Fibroblast of skin of back (primary cell): ENCODE measurements at regions not wholly inside any gene's neighbourhood (a gene's known extent, or its start where the extent isn't known, plus 50 kb on each side); places are given as distances from the start of the nearest gene placed in this dataset.

ENCODE experiments used
- DNase-seq: peaks from one replicate; pipeline ENCODE4 v3.0.0-alpha.2; 2013

DNA sequence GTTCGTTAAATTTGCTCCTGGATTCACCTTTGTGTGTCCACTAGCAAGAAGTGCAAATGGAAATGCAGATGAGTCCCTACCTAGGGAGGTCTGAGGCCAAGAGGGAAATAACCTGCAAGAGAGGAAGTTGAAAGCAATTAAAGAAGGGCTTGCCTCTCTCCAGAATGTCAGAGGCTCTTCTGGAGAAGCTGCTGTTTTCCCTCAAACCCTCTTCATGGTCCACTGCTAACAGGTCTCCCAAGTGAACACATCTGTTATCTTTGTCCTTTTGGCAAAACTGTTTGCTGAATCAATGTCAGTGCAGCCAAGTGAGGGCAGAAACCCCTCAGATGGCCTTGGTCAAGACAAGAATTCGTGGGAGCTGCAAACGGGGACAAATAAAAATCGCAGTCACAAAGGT, 177.3 kb upstream of the PLXNA2 start:
- no peak for DNase-seq

DNA sequence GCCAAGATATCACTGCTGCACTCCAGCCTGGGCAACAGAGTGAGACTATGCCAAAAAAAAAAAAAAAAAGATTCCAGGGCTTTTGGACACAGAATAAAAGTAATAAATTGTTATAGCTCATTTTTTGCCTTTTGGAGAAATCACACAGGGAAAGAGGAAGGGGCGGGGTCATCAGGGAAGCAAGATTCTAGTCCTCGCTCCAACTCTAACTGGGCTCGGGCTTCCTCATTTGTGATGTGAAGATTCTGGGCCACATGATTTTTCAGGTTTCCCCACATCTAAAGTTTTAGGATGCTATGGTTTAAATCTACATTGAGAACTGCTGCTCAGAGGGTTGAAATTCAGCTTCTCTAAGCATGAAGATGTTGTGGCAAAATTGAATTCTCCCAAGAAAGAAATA, 179.3 kb upstream of the PLXNA2 start:
- no peak for DNase-seq

DNA sequence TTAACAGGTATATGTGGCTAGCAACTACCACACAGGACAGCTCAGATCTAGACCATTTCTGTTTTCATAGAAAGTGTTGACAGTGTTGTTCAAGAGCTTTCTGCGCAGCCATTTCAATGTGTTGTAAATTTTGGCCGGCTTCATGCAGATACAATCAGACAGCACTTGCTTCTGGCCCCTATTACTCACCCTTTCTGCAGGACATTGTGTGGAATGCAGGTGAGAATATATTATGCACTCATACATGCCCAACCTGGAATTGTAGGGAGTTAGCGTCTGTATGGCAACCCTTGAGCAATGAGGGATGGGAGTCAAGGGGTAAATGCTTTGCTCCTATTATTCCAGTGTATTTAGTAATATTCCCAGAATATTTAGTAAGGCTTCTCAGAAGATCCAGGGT, 180.9 kb upstream of the PLXNA2 start:
- no peak for DNase-seq

DNA sequence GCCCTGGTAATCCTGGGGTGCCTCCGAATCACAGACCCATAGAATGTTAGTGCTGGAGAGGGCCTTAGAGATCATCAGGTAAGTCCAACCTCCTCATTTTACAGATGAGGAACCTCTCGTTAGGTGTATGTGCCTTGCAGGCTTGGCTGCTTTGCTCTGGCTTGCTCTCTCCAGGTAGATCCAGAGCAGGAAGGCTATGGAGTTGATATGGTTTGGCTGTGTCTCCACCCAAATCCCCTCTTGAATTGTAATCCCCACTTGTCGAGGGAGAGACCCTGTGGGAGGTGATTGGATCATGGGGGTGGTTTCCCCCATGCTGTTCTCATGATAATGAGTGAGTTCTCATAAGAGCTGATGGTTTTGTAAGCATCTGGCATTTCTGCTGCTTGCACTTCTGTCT, 186.0 kb upstream of the PLXNA2 start:
- no peak for DNase-seq

DNA sequence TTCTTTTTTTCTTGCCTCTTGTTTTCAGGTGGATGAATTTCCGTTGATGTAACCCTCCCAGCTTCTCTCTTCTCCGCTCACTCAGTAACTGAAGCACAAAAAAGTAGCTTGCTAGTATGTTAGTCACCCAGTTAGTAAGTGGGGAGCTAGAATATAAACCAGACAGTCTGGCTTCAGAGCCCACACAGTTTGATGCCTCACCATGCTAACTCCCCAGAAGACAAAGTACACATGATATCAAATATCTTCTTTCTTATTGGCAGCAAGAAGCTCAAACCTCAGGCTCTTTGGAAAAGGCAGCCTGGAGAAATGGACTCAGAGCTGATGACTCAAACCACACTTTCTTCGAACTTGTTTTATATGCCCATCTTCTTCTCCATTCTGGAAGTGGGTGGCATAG, 187.5 kb upstream of the PLXNA2 start:
- peak; percentile 65 for DNase-seq

DNA sequence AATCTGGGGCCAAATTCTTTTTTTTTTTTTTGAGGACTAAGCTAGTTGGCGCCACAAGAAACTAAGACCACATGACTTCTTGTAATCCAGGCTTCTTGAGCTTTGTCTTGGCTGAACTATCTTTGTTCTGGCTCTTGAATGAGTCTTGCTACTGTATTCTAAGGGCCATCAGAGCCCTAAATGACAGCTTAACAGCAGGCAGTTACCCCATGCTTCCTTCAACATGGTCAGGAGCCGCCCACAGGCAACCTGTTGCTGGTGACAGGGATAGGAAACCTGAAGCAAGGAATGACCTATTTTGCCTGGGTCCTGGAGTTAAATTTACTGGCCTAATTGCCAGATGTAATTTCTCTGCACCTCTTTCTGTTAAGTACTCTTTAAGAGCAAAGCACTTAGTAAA, 188.2 kb upstream of the PLXNA2 start:
- DNase-seq: no peak

DNA sequence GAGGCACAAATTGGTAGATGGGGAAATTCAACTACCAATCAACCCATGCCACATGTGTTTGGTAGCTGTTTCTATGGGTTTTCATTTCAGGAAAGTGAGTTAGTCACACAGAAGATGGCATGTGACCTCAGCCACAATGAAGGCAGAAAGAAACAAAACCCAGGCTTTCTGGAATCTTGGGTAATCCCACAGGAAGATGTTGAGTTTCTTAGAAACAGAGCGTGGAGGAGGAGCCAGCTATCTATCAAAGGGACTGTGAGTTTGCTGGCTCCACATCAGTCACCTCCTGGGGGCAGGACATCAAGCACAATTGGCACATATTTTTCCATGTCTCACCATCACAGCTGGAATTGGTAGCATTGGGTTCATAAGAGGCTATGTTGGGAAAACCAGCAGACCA, 188.9 kb upstream of the PLXNA2 start:
- DNase-seq: peak; percentile 69

DNA sequence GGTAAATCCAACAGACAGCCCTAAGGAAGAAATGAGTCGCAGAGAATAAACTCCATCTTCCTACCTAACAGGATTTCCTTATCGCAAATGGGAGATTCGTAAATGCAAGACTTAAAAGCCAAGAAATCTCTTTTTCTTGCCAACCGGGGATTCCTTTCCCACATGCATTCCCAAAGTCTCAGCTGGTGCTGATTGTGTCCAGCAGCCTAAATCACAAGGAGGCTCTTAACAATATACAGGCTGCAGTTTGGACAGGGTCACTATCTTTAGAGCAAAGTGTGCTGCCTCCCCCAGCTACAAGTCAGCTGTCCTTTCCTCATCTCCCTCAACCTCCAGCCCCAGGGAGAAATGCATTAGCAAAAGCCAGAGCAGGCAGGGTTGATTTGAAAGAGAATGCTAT, 189.8 kb upstream of the PLXNA2 start:
- no peak for DNase-seq

DNA sequence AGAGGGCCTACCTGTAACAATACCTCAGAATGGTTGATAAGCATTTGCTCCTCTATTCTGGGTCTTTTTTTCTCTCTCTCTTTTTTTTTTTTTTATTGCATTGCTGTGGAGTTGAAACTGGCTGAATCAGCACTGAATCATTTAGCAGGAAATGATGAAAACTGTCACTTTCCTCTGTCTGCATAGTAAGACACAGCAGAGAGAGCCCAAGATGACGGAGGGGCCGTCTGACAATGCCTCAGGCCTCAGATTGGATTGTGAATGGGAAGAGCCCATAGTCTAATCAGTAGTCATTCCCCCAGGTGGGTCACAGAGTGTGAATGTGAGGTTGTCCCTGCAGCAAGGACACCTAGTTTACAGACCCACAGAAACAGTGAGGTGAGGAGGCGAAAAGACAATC, 193.2 kb upstream of the PLXNA2 start:
- DNase-seq: peak; percentile 77

DNA sequence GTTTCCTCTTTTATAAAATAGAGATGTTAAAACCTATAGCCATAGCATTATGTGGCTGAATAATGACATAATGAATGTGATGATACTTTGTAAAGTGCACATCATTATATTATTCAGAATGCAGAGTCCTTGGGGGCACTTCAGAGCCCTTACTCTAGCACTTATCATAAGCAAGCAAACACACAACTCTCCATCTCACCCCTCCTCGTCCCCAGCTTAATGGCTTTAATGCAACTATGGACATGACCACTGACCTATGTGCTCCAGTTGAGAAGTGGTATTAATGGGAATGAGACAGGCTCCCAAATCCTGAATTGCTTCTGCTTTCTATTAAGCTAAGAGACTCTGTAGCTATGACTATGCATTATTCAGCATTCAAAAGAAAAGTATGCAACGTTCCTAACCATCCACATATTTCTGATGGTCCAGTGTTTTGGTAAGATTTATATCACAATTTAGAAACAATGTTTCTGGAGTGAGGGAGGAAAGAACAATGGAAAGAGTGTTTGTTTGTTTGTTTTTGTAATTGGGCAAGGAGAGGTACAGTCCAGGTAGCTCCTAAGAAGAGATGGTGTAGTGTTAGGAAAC, 194.0 kb upstream of the PLXNA2 start:
- peak; percentile 41 for DNase-seq

DNA sequence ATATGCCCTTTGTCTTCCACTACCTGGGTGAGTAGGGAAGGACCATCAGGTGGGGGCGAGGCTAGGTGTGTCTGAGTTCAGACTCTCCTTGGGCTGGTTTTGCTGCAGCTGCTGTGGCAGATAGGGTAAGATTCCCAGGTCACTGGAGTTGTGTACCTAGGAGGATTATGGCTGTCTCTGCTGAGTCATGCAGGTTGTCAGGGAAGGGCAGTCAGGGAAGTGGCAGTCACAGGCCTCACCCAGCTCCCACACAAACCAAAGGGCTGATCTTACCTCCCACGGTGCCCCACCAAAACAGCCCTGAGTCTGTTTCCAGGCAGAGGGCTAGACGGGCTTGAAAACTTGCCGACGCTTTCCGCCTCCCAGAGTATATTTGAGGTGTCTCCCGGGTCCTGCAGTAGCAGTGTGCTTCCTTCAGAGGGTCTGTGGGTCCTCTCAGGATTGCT, 201.6 kb upstream of the PLXNA2 start:
- no peak for DNase-seq

DNA sequence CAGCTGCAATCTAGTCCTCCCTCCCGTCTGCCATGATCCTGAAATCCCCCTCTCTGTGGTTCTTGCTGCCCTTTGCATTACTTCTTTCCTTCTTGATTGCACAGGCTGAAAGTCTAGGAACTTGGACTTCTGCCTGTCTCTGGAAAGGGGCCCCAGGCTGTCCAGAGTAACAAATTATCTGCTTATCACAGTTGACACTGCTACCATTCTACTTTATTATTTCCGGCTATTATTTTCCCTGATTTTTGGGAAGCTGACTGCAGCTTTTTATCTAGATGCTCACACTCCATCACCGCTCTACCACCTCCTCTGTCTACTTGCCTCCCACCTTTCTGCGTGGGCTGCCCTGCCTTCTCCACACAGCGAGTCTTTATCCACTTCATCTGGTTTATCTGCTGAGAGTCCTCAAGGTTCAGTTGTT, 202.1 kb upstream of the PLXNA2 start:
- DNase-seq: no peak

DNA sequence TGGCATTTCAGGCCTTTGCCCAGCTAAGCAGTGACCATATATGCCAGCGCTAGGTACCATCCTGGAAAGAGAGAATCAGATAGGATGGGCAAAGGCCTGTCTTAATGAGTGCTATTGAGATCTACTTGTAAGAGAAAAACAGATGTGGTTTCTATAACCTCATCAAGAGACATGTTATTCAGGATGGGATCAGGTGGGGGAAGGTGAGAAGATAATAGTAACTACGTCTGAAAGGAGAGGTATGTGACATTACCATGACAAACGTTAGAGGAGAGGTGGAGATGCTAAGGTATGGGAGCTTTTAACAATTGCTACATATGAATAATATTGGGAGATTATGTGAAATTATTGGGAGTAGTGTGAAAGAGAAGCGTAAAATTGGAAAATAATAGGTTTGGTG, 204.2 kb upstream of the PLXNA2 start:
- no peak for DNase-seq

DNA sequence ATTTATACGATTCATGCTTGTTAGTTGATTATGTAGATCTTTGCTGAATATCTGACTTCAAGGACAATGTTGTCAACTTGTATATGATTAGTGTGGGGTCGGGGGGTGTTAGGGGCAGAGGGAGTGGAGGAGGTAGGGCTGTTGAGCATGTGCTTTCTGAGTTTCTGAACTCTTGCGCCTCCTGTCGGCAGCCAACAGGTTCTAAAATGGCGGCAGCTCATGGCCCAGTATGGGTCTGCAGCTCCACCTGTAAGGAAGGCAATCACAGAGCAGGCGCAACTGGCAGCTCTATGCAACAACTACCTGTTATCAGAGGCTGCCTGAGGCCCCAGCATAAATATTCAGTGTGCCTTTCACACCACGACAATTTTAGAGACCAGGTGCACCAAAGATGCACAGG, 205.8 kb upstream of the PLXNA2 start:
- DNase-seq: no peak

DNA sequence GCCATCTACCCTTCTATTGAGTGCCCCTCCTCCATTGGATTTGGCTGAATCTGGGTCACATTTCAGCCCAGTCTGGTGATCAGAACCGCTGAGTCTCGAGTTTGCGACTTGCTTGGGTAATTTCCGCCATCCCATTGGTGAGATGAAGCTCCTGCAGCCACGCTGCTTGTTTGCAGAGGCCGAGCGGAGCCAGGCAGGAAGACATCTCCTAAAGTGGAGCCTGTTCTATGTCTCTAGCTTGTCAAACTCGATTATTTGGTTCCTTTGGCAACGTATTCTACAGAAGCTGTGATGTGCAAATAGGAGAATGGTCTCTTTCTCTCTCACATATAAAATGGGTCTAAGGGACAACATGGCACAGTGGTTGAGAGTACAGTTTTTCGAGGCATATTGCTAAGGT, 206.8 kb upstream of the PLXNA2 start:
- DNase-seq: no peak

DNA sequence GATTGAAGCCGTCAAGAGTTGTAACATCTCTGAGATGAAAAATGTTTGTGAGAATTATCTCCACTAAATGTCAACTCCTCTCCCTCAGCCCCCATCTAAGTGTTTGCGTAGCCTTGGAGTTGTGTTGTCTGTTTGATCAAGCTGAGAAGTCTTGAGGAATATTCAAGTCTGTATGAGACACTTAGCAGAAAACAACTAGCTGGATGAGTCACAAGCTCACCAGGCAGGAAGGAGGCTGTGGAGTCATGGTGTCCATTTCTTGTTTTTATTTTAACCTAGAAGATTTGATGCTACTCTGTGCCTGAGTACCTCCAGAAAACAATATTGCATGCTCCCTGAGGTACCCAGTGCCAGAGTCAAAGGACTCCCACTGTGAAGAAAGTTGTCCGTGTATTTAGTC, 211.6 kb upstream of the PLXNA2 start:
- DNase-seq: peak; percentile 33

DNA sequence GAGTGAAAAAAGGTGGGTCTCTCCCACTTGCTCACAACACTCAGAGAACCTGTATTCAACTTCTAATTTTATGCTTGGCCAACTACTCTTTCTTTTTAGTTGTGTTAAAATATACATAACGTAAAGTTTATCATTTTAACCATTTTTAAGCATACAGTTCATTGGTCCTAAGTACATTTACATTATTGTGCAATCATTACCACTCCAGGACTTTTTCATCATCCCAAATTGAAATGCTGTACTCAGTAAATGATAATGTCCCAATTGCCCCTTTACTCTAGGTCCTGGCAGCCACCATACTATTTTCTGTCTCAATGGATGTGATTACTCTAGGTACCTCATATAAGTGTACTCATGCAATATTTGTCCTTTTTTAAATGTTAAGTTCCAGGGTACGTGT, 212.3 kb upstream of the PLXNA2 start:
- no peak for DNase-seq

DNA sequence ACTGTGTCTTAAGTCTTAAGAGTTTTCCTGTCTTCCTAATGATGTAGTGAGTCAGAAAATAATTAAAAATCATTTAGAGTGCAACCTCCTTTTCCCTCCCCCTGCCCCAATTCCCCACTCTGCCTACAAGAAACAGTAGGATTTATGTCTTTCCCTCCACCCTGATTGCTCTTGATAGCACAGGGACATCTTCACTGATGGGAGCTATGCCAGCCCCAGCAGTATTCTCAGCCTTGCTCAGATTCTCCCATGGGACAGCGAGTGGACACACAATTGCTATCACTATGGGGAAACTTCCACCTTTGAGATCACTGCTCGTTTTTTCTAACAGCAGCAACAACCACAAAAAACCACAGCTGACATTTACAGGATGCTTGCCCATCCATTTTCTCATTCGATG, 216.6 kb upstream of the PLXNA2 start:
- DNase-seq: no peak

DNA sequence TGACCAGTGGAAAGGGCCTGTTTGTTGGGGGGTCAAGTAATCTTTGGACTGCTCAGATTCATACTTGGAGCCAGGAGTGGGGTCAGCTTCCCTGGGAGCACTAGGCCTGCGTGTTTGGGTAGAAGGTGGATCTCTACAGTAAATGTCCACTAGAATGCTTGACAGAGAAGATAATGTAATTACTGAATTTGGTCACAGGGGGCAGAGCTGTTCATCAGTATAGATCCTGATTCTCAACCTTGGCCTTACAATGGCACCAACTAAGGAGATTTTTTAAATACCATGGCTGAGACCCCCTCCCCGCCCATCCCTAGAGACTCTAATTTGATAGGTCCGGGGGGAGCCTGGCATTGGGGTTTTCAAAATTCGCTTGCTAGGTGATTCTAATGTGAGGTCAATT, 217.5 kb upstream of the PLXNA2 start:
- DNase-seq: no peak

DNA sequence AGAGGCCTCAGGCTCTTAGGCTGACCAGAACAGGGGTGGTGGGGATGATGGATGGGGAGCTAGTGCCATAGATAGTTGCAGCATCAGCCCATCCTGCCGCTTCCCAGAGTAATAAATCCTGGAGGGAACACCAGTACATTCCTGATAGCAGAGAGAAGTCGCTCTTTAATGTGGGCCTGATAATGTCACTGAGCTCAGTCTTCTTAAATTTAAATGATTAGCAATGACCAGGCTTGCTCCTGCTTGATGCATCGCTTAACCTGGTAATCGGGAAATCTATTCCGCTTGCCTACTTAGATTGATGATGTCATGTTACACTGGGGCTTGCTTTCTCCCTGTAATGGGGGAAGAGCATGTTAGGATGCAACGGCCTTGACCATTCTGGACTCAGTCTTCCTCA, 218.6 kb upstream of the PLXNA2 start:
- no peak for DNase-seq

DNA sequence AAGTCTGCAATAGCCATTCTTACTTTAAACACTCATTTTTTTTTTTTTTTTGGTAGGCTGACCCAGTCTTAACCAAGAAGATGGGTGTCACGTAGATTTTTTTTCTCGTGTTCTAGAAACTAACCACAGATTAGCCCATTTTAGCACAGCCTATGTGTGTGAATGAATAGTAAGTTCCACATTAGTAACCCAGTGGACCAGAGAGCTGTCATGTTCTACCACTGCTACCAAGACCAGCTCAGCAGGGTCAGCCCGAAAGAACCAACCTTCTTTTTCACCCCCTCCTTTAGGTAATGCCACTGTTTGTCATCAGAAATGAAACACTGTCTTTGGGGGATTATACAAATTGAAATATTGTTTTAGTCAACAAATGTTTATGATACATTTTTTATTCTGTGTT, 221.1 kb upstream of the PLXNA2 start:
- DNase-seq: no peak

DNA sequence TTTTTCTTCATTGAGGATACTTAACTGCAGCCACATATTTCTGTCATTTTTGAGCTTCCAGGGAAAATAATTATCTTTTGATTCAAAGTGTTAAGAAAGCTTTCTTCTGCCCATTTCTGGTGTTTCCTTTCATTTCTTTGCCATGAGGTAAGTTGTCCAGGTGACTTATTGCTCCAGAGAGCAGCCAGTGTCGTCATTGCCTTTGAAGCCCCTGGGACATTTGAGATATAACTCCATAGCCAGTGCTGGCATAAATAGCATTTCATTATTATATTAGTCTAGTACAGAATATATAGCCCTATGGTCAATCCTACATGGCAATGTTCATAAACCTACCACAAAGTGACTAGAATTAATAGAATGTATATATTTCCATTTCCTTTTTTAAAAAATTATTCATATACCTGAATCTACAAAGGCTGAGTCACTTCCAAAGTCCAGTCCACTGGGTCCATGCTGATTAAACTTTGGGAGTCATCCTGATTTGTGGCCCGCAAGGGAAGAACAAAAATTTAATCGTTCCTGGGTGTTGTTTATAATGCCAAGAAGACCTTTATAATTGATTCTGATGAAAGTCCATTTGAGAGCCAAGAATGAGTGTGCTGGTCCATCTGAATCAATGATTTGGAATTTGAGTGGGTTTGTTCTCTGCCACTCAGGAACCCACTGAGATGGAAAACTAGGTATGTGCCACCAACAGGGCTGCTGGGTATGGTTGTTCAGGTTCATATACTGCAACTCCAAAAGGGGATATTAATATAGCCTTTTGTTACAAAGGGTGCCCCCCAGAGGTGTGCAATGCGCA, 221.8 kb upstream of the PLXNA2 start:
- no peak for DNase-seq

DNA sequence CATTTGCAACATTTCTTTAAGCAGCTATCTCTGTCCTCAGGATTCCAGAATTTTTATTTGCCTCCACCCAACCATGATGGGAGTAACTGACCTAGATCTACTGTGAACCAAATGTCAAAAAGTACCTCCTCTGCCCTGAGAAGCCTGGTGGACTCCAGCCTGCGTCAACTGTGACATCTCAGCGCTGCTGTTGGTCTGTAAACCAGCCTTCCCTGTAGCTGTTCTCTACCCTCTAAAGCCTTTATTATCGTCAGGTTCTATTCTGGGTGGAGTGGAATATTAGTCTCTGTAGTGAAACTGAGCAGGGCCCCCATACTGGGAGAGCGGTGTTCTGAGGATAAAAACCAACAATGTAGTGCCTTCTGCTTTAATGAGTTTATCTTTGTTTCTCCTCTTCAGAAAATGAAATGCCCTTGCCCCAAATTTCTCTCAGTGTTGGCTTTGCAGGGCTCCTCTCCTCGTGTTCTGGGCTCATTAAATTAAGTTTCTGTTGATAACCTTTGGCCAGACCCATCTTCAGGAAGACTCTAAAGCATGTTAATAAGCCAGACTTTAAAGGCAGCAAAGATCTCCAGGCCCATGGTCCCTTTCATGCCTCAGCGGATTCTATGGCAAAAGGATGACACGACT, 223.1 kb upstream of the PLXNA2 start:
- no peak for DNase-seq

DNA sequence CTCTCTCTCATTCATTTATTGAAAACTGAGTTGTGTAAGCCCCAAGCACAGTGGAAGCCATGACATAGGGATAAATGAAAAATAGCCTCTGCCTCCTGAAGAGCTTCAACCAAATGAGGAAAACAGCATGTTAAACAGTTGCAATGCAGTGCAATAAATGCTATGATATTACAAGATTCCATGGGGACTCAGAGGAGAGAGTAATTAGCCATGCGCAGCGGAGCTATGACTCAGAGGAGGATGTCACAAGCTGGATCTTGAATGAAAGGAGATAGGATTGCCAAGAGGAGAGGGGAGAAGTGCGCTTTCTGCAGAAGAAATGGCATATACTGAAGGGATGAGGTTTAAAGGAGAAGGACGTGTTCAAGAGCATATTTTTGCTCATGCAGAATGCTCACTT, 231.3 kb upstream of the PLXNA2 start:
- no peak for DNase-seq
